HepG2 (cell line): ENCODE measurements at regions not wholly inside any gene's neighbourhood (a gene's known extent, or its start where the extent isn't known, plus 50 kb on each side); places are given as distances from the start of the nearest gene placed in this dataset.

Experiments
- ATAC-seq: fragments of 200-7000 bp; cut with Tn5 transposase; 3 replicates; pipeline ENCODE4 v1.9.1; 2020; ENCODE audit warnings: mild to moderate bottlenecking, moderate library complexity
- BruUV-seq: library from RNA; stranded (reverse); fragments of 400-500 nt; replicated peaks from 2 replicates; lab custom pipeline; 2021; lab: Mats Ljungman, UMichigan
- CTCF ChIA-PET: fragments of 300-600 bp; formaldehyde crosslinking; extraction: SDS; loops from one replicate; lab custom pipeline; 2021; ENCODE audit warnings: low total read pairs, inconsistent platforms, low intra/inter-chr PET ratio; lab: Yijun Ruan, JAX
- POLR2A ChIA-PET: fragments of 350-600 bp; sonication (Branson Sonifier 250); formaldehyde crosslinking; loops from one replicate; lab custom pipeline; 2020; ENCODE audit warnings: antibody characterized with exemption, inconsistent platforms; lab: Yijun Ruan, JAX
- DNase-seq: peaks from one replicate; pipeline ENCODE4 v3.0.0-alpha.2; 2015; ENCODE audit warnings: low spot score
- FAIRE-seq: peaks from 3 replicates; lab custom pipeline; 2011; peaks lifted over from hg19 to GRCh38; lab: Jason Lieb, UNC
- H2AFZ ChIP-seq: one replicate; pipeline ENCODE4 v1.6.1; 2011; ENCODE audit warnings: low read length, inconsistent platforms
- H3K27ac ChIP-seq: fragments of 300-600 bp; 3 replicates; pipeline ENCODE4 v1.8.0; 2011; ENCODE audit warnings: mixed run types, mild to moderate bottlenecking, mixed read lengths, low read length, inconsistent platforms; ENCODE audit not compliant: insufficient read depth; ENCODE audit errors: extremely low read length
- H3K27me3 ChIP-seq, 2 experiments: fragments of 200-600 bp in 1 of 2; 2 replicates in 1 of 2; 3 replicates in 1 of 2; pipeline versions ENCODE4 v1.6.0 to v1.8.0; 2011; ENCODE audit warnings: low read length in 2 of 2, mild to moderate bottlenecking in 2 of 2, moderate library complexity in 2 of 2, inconsistent platforms in 1 of 2; ENCODE audit not compliant: insufficient read depth in 2 of 2, control insufficient read depth in 1 of 2
- H3K36me3 ChIP-seq, 2 experiments: fragments of 200-600 bp in 1 of 2; replicated peaks in 1 of 2; 2 replicates in 1 of 2; 3 replicates in 1 of 2; pipeline versions ENCODE4 v1.5.1 to v1.8.0; 2011; ENCODE audit warnings: low read length in 2 of 2, inconsistent platforms in 1 of 2; ENCODE audit not compliant: insufficient read depth in 2 of 2, control insufficient read depth in 1 of 2
- H3K4me1 ChIP-seq: 2 replicates; pipeline ENCODE4 v1.5.1; 2012; ENCODE audit warnings: low read length, inconsistent platforms; ENCODE audit not compliant: insufficient read depth
- H3K4me2 ChIP-seq: 2 replicates; pipeline ENCODE4 v1.6.0; 2011; ENCODE audit warnings: low read depth, low read length, inconsistent platforms
- H3K4me3 ChIP-seq, 3 experiments: fragments of 200-600 bp in 1 of 3; sonication (generic), shearing (Covaris generic) in 1 of 3; replicated peaks in 1 of 3; 2 replicates each; pipeline ENCODE4 v1.5.1; 2011 to 2016; ENCODE audit warnings: low read length in 3 of 3, inconsistent platforms in 2 of 3, low read depth in 2 of 3, mild to moderate bottlenecking in 2 of 3, control low read depth in 1 of 3, mixed read lengths in 1 of 3; ENCODE audit not compliant: insufficient read depth in 1 of 3
- H3K79me2 ChIP-seq: one replicate; pipeline ENCODE4 v1.6.1; 2011; ENCODE audit warnings: low read length, inconsistent platforms; ENCODE audit not compliant: insufficient read depth
- H3K9ac ChIP-seq: 2 replicates; pipeline ENCODE4 v1.6.0; 2011; ENCODE audit warnings: mild to moderate bottlenecking, low read depth, low read length, inconsistent platforms; ENCODE audit not compliant: insufficient read depth
- H3K9me3 ChIP-seq: 2 replicates; pipeline ENCODE4 v1.5.1; 2012; ENCODE audit warnings: mild to moderate bottlenecking, low read length
- H4K20me1 ChIP-seq: 2 replicates; pipeline ENCODE4 v1.6.0; 2011; ENCODE audit warnings: inconsistent platforms, mild to moderate bottlenecking, low read length, moderate library complexity; ENCODE audit not compliant: insufficient read depth
- AHDC1 ChIP-seq: sonication (generic); formaldehyde crosslinking; IDR thresholded peaks from 2 replicates; pipeline ENCODE4 v1.5.1; 2020; ENCODE audit warnings: mild to moderate bottlenecking, missing genetic modification reagents, borderline replicate concordance
- CREBL2 ChIP-seq: sonication (generic); formaldehyde crosslinking; IDR thresholded peaks from 2 replicates; pipeline ENCODE4 v1.8.1; 2023; ENCODE audit warnings: missing genetic modification reagents, mild to moderate bottlenecking, borderline replicate concordance
- FOSL1 ChIP-seq: sonication (generic); formaldehyde crosslinking; IDR thresholded peaks from 2 replicates; pipeline ENCODE4 v1.9.0; 2021; ENCODE audit warnings: missing genetic modification reagents, borderline replicate concordance
- GLI4 ChIP-seq: sonication (generic); formaldehyde crosslinking; IDR thresholded peaks from 2 replicates; pipeline ENCODE4 v1.5.1; 2020; ENCODE audit warnings: missing genetic modification reagents, mild to moderate bottlenecking, moderate library complexity, borderline replicate concordance
- HDAC6 ChIP-seq: fragments of 200-600 bp; sonication (generic); IDR thresholded peaks from 2 replicates; pipeline ENCODE4 v1.7.0; 2017; ENCODE audit warnings: mild to moderate bottlenecking, antibody characterized with exemption, low read length, low read depth
- IRF1 ChIP-seq: sonication (generic); formaldehyde crosslinking; IDR thresholded peaks from 2 replicates; pipeline ENCODE4 v1.4.0; 2020; ENCODE audit warnings: low read depth, mild to moderate bottlenecking, missing genetic modification reagents
- ZNF160 ChIP-seq: sonication (generic); formaldehyde crosslinking; IDR thresholded peaks from 2 replicates; pipeline ENCODE4 v1.8.0; 2022; ENCODE audit warnings: mild to moderate bottlenecking, inconsistent platforms, missing genetic modification reagents
- ZNF3 ChIP-seq: IDR thresholded peaks from 2 replicates; pipeline ENCODE4 v1.7.0; 2017; ENCODE audit warnings: inconsistent platforms
- ZNF431 ChIP-seq: sonication (generic); formaldehyde crosslinking; IDR thresholded peaks from 2 replicates; pipeline ENCODE4 v1.9.0; 2022; ENCODE audit warnings: missing genetic modification reagents, low read depth, mild to moderate bottlenecking, borderline replicate concordance
- ZNF558 ChIP-seq: sonication (generic); formaldehyde crosslinking; IDR thresholded peaks from 2 replicates; pipeline ENCODE4 v1.9.0; 2022; ENCODE audit warnings: mild to moderate bottlenecking, missing genetic modification reagents, borderline replicate concordance
- ZNF564 ChIP-seq: sonication (generic); formaldehyde crosslinking; IDR thresholded peaks from 2 replicates; pipeline ENCODE4 v1.8.1; 2023; ENCODE audit warnings: mild to moderate bottlenecking, missing genetic modification reagents
- ZNF709 ChIP-seq: sonication (generic); formaldehyde crosslinking; IDR thresholded peaks from 2 replicates; pipeline ENCODE4 v1.5.0; 2020; ENCODE audit warnings: mild to moderate bottlenecking, missing genetic modification reagents
- ZNF780A ChIP-seq: sonication (generic); formaldehyde crosslinking; IDR thresholded peaks from 2 replicates; pipeline ENCODE4 v1.8.0; 2022; ENCODE audit warnings: mild to moderate bottlenecking, missing genetic modification reagents, moderate library complexity
- ZXDC ChIP-seq: sonication (generic); formaldehyde crosslinking; IDR thresholded peaks from 2 replicates; pipeline ENCODE4 v1.5.0; 2020; ENCODE audit warnings: mild to moderate bottlenecking, missing genetic modification reagents
- WGBS: methylation state at CpG from one replicate; pipeline ENCODE4 v1.1.6; 2017; ENCODE audit warnings: low lambda C conversion rate; 5-methylcytosine and 5-hydroxymethylcytosine counted together
- in situ Hi-C: cut with HindIII; loops from 2 replicates; pipeline ENCODE4 v1.10.0; 2017; ENCODE audit warnings: low pct_unique_long_range_greater_than_20kb; ENCODE audit not compliant: extremely low pct_ligation_motif_present
- intact Hi-C: fragments of 100-400 bp; cut with micrococcal nuclease; formaldehyde crosslinking; loops from one replicate; pipeline ENCODE4 v1.10.0; 2022; ENCODE audit not compliant: unreplicated experiment

GRCh38 chr12:130098301-130099005, 63.8 kb upstream of the FZD10 start:
- BruUV-seq, result no TSS peak
- POLR2A ChIA-PET, result no interaction called here
- DNase-seq, result no peak
- H3K27me3 ChIP-seq, result peaks cover 2 to 28% of the 10 kb centered on the region in 2 experiments; a peak in 3 of 5 replicates
- H3K9ac ChIP-seq, result no peak overlapping the region
- no peak overlapping the region for H2AFZ ChIP-seq
- H4K20me1 ChIP-seq, result no peaks in the 10 kb centered on the region
- no peak overlapping the region for H3K27ac ChIP-seq
- CTCF ChIA-PET, result no interaction called here
- H3K36me3 ChIP-seq, result no peaks in the 10 kb centered on the region
- 31% methylated on average over 6 of the region's 11 CpGs for WGBS
- intact Hi-C loops, result no loop called here
- H3K79me2 ChIP-seq, result no peaks in the 10 kb centered on the region
- H3K4me1 ChIP-seq, result no peaks in the 10 kb centered on the region
- no peak for FAIRE-seq
- in situ Hi-C loops, result no loop called here
- H3K4me3 ChIP-seq, result no peak overlapping the region
- no peak overlapping the region for H3K4me2 ChIP-seq
- H3K9me3 ChIP-seq, result no peaks in the 10 kb centered on the region
- ATAC-seq, result no peak
- TF ChIP-seq FOSL1 (no peak), ZNF3 (CRISPR knock-in tag) (no peak), ZNF564 (CRISPR knock-in tag) (no peak), ZNF160 (CRISPR knock-in tag) (no peak), AHDC1 (CRISPR knock-in tag) (no peak), HDAC6 (no peak), ZNF431 (CRISPR knock-in tag) (no peak), GLI4 (CRISPR knock-in tag) (no peak), ZNF558 (CRISPR knock-in tag) (no peak), CREBL2 (CRISPR knock-in tag) (no peak), ZXDC (no peak), ZNF780A (CRISPR knock-in tag) (no peak), IRF1 (CRISPR knock-in tag) (no peak), ZNF709 (no peak)
